GM12878 (cell line): ENCODE measurements at regions not wholly inside any gene's neighbourhood (a gene's known extent, or its start where the extent isn't known, plus 50 kb on each side); places are given as distances from the start of the nearest gene placed in this dataset.

Source experiments
- ATAC-seq: fragments of 200-7000 bp; cut with Tn5 transposase; 3 replicates; pipeline ENCODE4 v1.9.1; 2020; ENCODE audit warnings: mild to moderate bottlenecking, moderate library complexity
- BruUV-seq: library from RNA; stranded (reverse); fragments of 400-500 nt; replicated peaks from 2 replicates; lab custom pipeline; 2021; lab: Mats Ljungman, UMichigan
- CTCF ChIA-PET: fragments of 300-600 bp; sonication (Branson Sonifier 250); formaldehyde crosslinking; extraction: SDS; loops from one replicate; lab custom pipeline; 2021; ENCODE audit warnings: inconsistent platforms; lab: Yijun Ruan, JAX
- POLR2A ChIA-PET: fragments of 350-600 bp; formaldehyde crosslinking; extraction: SDS; loops from one replicate; lab custom pipeline; 2021; ENCODE audit warnings: inconsistent platforms; lab: Charles Lee
- RAD21 ChIA-PET: fragments of 300-600 bp; sonication (Branson Sonifier 250); formaldehyde crosslinking; loops from one replicate; lab custom pipeline; 2023; ENCODE audit warnings: antibody characterized with exemption; ENCODE audit not compliant: unreplicated experiment; lab: Charles Lee
- SMC1A ChIA-PET: fragments of 300-600 bp; sonication (Branson Sonifier 250); formaldehyde crosslinking; loops from one replicate; lab custom pipeline; 2023; ENCODE audit not compliant: unreplicated experiment, uncharacterized antibody; lab: Charles Lee
- DNase-seq: peaks from one replicate; pipeline ENCODE4 v3.0.0-alpha.2; 2011; ENCODE audit warnings: low read depth, low spot score
- FAIRE-seq: peaks from 3 replicates; lab custom pipeline; 2011; peaks lifted over from hg19 to GRCh38; lab: Jason Lieb, UNC
- H2AFZ ChIP-seq: 2 replicates; pipeline ENCODE4 v1.6.0; 2011; ENCODE audit warnings: low read depth, low read length, control low read depth; ENCODE audit not compliant: control insufficient read depth
- H3K27ac ChIP-seq: 2 replicates; pipeline ENCODE4 v1.5.1; 2011; ENCODE audit warnings: control low read depth; ENCODE audit not compliant: control insufficient read depth, insufficient read depth
- H3K27me3 ChIP-seq, 2 experiments: replicated peaks in 1 of 2; 2 replicates each; pipeline versions ENCODE4 v1.6.0 to v1.6.1; 2011; ENCODE audit warnings: low read length in 1 of 2; ENCODE audit not compliant: control insufficient read depth in 2 of 2, insufficient read depth in 2 of 2
- H3K36me3 ChIP-seq, 2 experiments: 2 replicates each; pipeline ENCODE4 v1.5.1; 2011; ENCODE audit warnings: low read length in 1 of 2; ENCODE audit not compliant: control insufficient read depth in 2 of 2, insufficient read depth in 2 of 2
- H3K4me1 ChIP-seq: 2 replicates; pipeline ENCODE4 v1.6.1; 2011; ENCODE audit warnings: mild to moderate bottlenecking, low read length, moderate library complexity, mixed read lengths; ENCODE audit not compliant: control insufficient read depth, insufficient read depth
- H3K4me2 ChIP-seq: 2 replicates; pipeline ENCODE4 v1.6.0; 2011; ENCODE audit warnings: control low read depth; ENCODE audit not compliant: control insufficient read depth, insufficient read depth
- H3K4me3 ChIP-seq: fragments of 200-600 bp; sonication (generic); 2 replicates; pipeline ENCODE4 v1.5.1; 2016
- H3K79me2 ChIP-seq: 2 replicates; pipeline ENCODE4 v1.6.0; 2011; ENCODE audit warnings: low read length; ENCODE audit not compliant: control insufficient read depth, insufficient read depth
- H3K9ac ChIP-seq: 2 replicates; pipeline ENCODE4 v1.8.0; 2011; ENCODE audit warnings: low read length, control low read depth, mixed read lengths; ENCODE audit not compliant: control insufficient read depth, insufficient read depth
- H3K9me3 ChIP-seq: replicated peaks from 3 replicates; pipeline ENCODE4 v1.5.1; 2011; ENCODE audit warnings: mild to moderate bottlenecking, low read length; ENCODE audit not compliant: control insufficient read depth, insufficient read depth
- H4K20me1 ChIP-seq: 2 replicates; pipeline ENCODE4 v1.6.0; 2011; ENCODE audit not compliant: control insufficient read depth, insufficient read depth
- CTCF ChIP-seq, 3 experiments: IDR thresholded peaks in 2 of 3; conservative IDR thresholded peaks in 1 of 3; 2 replicates each; pipeline ENCODE4 v1.5.1; 2011; ENCODE audit warnings: low read depth in 3 of 3, low read length in 3 of 3, mild to moderate bottlenecking in 3 of 3, control low read depth in 2 of 3, moderate library complexity in 2 of 3, inconsistent platforms in 1 of 3, mixed read lengths in 1 of 3; ENCODE audit not compliant: control insufficient read depth in 2 of 3, insufficient read depth in 1 of 3; ENCODE audit errors: extremely low read depth in 1 of 3
- EED ChIP-seq: sonication (generic); IDR thresholded peaks from 2 replicates; pipeline ENCODE4 v1.6.1; 2016; ENCODE audit warnings: antibody characterized with exemption, low read depth
- JUND ChIP-seq: IDR thresholded peaks from 2 replicates; pipeline ENCODE4 v1.6.1; 2012; ENCODE audit warnings: low read depth, mild to moderate bottlenecking, low read length, improper control_type of control experiment, moderate library complexity
- NFYB ChIP-seq: IDR thresholded peaks from 2 replicates; pipeline ENCODE4 v1.6.1; 2011; ENCODE audit warnings: low read depth, mild to moderate bottlenecking, low read length, improper control_type of control experiment, moderate library complexity; ENCODE audit not compliant: insufficient read depth
- SIX5 ChIP-seq: IDR thresholded peaks from 2 replicates; pipeline ENCODE4 v1.6.1; 2011; ENCODE audit warnings: mild to moderate bottlenecking, low read depth, low read length, moderate library complexity; ENCODE audit not compliant: severe bottlenecking
- SRF ChIP-seq, 2 experiments: IDR thresholded peaks; 2 replicates each; pipeline ENCODE4 v1.6.1; 2011; ENCODE audit warnings: low read depth in 2 of 2, low read length in 2 of 2, mild to moderate bottlenecking in 1 of 2, moderate library complexity in 1 of 2
- USF2 ChIP-seq: IDR thresholded peaks from 2 replicates; pipeline ENCODE4 v1.6.1; 2011; ENCODE audit warnings: low read depth, low read length, improper control_type of control experiment, borderline replicate concordance
- WGBS: methylation state at CpG from one replicate; pipeline ENCODE4 v1.1.6; 2016; ENCODE audit warnings: low lambda C conversion rate; ENCODE audit not compliant: insufficient replicate concordance, insufficient coverage; ENCODE audit errors: missing lambda C conversion rate; 5-methylcytosine and 5-hydroxymethylcytosine counted together
- in situ Hi-C: fragments of 300-500 bp; cut with MboI; formaldehyde crosslinking; loops from 9 replicates; pipeline ENCODE4 v1.14.3; 2018; ENCODE audit warnings: mixed read lengths
- intact Hi-C: fragments of 100-400 bp; cut with micrococcal nuclease; formaldehyde crosslinking; loops from one replicate; pipeline ENCODE4 v1.14.2; 2022; ENCODE audit not compliant: unreplicated experiment

GRCh38 chr1:47656719-47657685, 219.2 kb downstream of the FOXD2 start:
- ChIA-PET SMC1A (no interaction called here), POLR2A (no interaction called here), RAD21 (no interaction called here), CTCF (no interaction called here)
- Histone ChIP-seq H3K27me3 (no peaks in the 10 kb centered on the region; a peak in 1 of 4 replicates), H3K9me3 (no peaks in the 10 kb centered on the region), H4K20me1 (no peaks in the 10 kb centered on the region), H3K4me2 (no peak overlapping the region), H2AFZ (no peak overlapping the region), H3K9ac (no peak overlapping the region), H3K36me3 (no peaks in the 10 kb centered on the region), H3K27ac (no peak overlapping the region), H3K4me1 (no peaks in the 10 kb centered on the region), H3K79me2 (no peaks in the 10 kb centered on the region), H3K4me3 (no peak overlapping the region)
- in situ Hi-C loops (no loop called here), intact Hi-C loops (no loop called here)
- ATAC-seq = no peak
- TF ChIP-seq USF2 = no peak
- no peak for TF ChIP-seq SRF (IDR thresholded peaks at IDR 0.05; ENCODE audit: low read depth in 2 of 2, low read length in 2 of 2)
- TF ChIP-seq NFYB = no peak
- TF ChIP-seq CTCF (IDR thresholded peaks at IDR 0.05 in 2 of 3, conservative IDR thresholded peaks at IDR 0.05 in 1 of 3; ENCODE audit: control insufficient read depth in 2 of 3, extremely low read depth in 1 of 3, insufficient read depth in 1 of 3, low read depth in 3 of 3, low read length in 3 of 3) = no peak
- no peak for TF ChIP-seq SIX5
- no peak for TF ChIP-seq JUND
- no peak for TF ChIP-seq EED
- DNase-seq = no peak
- BruUV-seq = no TSS peak
- WGBS = 41% methylated on average over 18 of the region's 18 CpGs
- no peak for FAIRE-seq
